NCI-H69 (cell line): ENCODE measurements at regions not wholly inside any gene's neighbourhood (a gene's known extent, or its start where the extent isn't known, plus 50 kb on each side); places are given as distances from the start of the nearest gene placed in this dataset.
"Not testable (repeated sequence)": the region's sequence is repeated elsewhere in the genome, so short reads cannot be mapped to it uniquely, and the experiment has no call there.

Experiments
- DNase-seq: peaks from one replicate; lab custom pipeline; 2025; lab: John Stamatoyannopoulos, UW

DNA sequence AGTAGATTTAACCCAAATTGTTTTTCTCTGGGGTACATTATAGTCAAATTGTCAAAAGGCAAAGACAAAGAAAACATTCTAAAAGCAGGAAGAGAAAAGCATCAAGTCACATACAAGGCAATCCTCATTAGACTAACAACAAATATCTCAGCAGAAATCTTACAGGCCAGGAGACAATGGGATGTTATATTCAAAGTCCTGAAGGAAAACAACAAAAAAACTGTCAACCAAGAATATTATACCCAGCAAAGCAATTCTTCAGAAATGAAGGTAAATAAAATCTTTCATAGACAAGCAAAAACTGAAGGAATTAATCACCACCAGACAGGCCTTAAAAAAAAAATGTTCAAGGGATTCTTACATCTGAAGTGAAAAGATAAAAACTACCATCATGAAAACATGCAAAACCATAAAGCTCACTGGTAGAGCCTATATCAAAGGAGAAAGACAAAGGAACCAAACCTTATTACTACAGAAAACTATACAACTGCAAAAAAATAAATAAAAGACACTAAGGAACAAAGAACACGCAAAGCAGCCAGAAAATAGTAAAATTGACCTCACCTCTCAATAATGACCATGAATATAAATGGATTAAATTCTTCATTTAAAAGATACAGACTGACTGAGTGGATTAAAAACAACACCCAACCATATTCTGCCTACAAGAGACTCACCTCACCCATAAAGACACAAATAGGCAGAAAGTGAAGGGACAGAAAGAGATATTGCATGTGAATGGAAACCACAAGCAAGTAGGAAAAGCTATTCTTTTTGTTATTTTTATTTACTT, 113.8 kb upstream of the ZC3H11B start:
- no peak for DNase-seq

DNA sequence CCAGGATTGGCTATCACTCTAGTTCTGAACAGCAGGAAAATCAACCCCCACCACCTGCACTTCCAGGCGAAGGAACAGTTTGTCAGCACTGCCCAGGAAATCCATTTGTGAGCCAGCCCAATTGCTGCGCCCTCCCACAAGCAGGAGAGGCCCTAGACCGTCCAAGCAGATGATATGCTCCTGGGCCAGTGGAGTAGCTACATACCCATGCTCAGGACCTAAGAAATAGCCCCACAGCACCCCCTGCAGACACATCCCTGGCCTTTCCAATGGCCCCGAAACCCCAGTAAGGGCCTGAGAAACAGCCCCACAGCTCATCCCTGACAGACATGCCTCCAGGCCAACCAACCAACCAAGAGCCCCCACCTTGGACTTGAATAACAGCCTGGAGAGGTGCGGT, 111.5 kb upstream of the ZC3H11B start:
- no peak for DNase-seq

DNA sequence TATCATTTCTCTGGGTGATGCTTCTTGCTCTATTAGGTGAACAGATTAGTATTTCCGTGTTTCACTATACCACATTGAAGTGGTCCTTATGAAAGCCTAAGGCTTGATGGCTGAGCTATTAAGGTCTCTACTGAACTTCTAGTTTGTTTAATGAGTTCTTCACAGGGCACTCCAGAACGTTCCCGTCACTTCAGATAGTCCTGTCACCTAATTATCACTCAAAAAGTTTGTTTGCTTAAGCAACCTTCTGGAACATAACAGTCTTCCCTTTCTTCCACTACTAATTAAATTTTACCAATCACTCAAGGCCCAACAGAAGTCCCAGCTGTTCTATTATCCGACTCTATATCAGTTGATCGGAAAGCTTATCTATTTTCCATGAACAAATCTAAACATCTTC, 104.6 kb upstream of the ZC3H11B start:
- DNase-seq = no peak

DNA sequence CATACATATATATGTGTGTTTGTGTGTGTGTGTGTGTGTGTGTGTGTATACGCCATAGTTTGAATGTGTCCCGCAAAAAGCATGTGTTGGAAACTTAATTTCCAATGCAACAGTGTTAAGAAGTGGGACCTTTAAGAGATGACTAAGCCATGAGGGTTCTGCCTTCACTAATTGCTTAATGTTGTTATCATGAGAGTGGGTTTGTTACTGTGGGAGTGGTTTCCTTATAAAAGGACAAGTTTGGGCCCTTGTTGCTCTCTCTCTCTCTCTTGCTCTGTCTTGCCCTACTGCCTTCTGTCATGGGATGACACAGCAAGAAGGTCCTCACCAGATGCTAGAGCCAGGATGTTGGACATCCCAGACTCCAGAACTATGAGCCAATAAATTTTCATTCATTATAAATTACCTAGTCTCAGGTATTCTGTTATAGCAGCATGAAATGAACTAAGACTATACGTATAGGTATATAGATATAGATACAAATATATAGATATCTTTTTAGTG, 103.8 kb upstream of the ZC3H11B start:
- DNase-seq = no peak

DNA sequence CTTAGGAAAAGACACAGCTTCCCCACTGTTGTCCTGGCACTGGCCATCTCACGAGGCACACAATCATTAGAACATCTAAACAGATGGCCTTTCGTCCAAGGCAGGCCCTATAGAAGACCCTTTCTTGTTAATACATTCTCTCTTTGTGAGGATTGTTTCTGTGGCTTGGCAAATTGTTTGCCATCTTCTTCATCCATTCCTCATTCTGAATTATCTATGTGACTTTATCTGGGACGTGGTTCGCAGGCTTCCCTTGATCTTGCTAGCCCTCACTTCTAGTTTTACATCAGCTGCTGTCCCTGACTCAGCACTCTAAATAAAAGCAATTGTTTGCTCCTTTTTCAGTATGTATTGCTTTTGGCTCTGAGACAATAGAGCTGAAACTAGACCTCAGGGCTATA, 101.1 kb upstream of the ZC3H11B start:
- DNase-seq = peak; percentile 49

DNA sequence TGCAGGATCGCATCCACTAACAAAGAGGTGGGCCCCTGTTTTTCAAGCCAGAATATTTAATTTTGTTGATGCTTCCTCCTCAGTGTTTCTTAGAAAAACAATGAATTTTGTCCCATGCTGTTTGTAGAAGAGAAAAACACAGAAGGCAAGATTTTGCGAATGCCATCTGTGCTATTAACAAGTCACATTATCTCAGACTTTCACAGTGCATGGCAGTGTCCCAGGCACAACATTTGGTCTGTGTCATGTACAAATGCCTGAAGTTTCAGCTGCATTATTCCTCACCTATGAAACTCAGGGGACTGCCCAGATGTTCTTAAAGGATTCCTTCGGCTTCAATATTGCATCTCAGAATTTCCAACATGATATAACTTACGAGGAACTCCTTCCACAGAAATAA, 99.6 kb upstream of the ZC3H11B start:
- DNase-seq = no peak

DNA sequence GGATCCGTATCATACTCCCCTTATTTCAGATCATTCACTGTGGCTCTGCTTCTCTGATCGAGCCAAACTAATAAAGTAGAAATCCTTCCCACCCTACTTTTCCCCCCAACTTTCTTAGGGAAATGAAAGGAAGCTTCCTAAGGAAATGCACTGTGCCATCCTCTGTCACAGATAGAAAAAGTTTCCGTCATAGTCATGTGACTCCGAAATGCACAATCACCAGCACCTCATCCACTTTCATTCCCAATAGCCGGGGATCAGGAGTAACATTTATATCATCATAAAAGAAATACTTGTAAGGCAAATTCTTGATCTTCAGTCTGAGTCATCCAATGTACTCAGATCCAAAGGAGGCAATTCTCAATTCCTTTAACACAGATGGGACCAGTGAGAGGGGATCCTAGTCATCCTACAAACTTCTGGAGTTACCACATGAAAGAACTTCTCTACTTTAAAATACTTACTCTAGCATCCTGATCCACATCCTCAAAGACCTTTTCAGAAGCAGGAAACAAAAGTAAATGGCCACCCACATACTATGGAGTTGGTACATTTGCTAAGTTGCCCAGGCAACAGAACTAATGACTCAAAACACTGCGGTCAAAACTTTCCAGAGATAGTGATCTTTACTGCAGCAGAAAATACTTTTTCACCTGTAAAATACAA, 97.8 kb upstream of the ZC3H11B start:
- DNase-seq = no peak

DNA sequence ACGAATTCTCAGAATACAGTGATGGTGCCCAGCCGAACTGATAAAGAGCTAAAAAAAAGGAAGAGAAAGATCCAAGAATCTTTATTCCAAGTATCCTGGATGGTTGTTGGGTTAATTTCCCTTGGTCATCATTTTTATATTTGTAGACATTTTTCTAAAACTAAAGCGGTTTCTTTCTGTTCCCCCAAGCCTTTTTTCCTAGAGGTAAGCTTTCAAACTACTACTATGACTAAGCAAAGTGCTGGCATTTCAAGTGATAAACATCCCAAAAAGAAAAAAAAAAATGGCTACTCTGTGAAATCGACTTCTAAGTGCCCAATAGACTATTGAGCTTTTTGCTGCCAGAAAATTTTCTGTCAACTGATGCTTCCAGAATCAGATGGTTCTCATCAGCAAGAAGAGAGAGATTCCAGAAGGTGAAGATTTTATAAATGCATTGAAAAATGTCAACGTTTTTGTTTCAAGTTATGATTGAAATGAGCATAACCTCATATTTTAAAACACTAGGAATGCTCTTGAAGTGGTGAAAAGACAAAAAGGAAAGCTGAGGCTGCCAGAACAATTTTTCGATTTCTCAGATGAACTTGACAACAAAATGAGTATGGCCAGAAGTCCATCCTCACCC, 96.1 kb upstream of the ZC3H11B start:
- DNase-seq = no peak

DNA sequence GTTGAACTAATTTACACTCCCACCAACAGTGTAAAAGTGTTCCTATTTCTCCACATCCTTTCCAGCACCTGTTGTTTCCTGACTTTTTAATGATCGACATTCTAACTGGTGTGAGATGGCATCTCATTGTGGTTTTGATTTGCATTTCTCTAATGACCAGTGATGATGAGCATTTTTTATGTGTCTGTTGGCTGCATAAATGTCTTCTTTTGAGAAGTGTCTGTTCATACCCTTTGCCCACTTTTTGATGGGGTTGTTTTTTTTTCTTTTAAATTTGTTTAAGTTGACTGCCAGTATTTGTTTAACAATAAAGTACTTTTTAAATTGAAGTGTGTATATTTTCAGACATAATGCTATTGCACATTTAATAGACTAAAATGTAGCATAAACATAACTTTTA, 95.0 kb upstream of the ZC3H11B start:
- DNase-seq = not testable (repeated sequence)

DNA sequence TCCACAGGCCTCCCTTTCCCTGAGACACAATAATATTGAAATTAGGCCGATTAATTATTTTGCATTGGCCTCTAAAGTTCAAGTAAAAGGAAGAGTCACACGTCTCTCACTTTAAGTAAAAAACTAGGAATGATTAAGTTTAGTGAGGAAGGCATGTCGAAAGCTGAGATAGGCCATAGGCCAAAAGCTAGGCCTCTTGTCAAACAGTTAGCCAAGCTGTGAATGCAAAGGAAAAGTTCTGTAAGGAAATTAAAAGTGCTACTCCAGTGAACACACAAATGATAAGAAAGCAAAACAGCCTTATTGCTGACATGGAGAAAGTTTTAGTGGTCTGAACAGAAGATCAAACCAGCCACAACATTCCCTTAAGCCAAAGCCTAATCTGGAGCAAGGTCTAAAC, 91.4 kb upstream of the ZC3H11B start:
- not testable (repeated sequence) for DNase-seq

DNA sequence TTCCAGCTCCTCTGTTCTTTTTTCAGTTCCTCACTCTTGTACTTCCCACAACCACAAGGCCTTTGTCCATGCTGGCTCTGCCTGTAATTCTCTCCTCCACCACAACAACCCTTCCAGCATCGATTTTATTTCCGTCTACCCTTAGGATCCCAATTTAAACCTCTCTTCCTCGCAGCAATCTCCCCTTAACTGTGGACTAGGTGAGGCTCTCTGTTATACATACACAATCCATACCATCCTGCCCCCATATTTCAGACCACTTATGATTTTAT, 90.4 kb upstream of the ZC3H11B start:
- no peak for DNase-seq

DNA sequence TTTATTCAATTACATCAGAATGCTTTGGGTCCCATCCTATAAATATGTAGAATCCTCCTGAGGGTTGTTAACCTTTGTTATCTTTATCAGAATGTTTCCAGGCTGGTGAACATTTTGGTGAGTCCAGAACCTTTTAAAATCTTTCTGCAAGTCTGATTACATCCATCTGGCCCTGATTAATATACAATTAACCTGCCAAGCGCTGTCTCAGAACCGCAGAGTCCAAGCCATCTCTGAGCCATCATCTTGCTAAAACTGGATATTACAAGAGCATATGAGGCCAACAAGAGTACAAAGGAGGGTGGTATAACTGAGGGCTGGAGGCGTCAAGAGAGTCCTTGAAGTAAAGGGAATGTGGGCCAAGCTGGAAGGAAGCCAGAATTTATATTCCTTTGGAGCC, 88.6 kb upstream of the ZC3H11B start:
- DNase-seq = peak; percentile 36

DNA sequence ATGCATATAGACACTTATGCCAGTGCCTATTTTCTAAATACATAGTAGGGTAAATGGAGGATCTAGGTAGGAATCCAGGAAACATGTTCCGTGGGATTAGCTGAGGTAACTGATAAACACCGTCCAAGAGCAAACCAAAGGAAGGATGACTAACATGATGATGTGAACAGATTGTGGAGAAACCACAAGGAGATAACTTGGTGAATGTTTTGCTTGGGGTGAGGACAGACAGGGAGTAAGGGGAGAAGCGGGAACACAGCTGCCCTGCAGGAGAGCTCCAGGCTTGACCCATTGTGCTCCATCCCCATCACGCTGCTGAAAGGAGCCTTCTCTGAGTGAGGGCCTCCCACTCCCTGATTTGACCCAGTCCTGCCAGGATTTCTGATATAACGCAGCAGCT, 87.0 kb upstream of the ZC3H11B start:
- DNase-seq = no peak

DNA sequence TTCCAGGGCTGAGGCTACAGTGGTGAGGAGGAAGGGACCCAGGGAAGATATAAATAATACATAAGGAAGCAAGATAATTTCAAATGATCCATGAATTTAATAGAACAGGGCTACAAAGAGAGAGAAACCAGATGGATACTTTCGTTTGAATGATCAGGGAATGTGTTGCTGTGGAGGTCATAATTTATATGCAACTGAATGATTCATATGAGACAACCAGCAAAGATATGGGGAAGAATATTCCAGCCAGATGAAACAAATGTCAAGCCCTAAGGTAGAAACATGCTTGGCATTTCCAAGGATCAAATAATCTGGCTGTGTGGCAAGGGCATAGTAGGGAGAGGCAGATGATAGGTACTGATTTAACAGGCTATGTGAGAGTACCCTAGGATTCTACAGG, 84.8 kb upstream of the ZC3H11B start:
- peak; percentile 21 for DNase-seq

DNA sequence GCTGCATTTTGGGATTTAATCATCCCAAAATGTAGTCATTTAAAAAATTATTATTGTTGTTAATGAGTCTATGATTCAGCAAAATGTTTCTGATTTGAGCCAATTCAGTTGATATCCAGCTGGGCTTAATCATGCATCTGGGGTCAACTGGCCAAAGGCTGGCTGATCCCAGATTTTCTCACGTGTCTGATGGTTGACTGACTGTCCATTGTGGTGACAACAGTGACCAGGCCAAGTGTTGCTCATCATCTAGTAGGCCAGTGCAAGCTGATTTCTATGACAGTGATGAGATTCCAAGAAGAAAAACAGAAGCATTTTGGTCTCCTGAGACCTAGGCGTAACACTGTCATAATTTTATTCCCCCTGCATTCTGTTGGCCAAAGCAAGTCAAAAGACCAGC, 80.1 kb upstream of the ZC3H11B start:
- DNase-seq = no peak

DNA sequence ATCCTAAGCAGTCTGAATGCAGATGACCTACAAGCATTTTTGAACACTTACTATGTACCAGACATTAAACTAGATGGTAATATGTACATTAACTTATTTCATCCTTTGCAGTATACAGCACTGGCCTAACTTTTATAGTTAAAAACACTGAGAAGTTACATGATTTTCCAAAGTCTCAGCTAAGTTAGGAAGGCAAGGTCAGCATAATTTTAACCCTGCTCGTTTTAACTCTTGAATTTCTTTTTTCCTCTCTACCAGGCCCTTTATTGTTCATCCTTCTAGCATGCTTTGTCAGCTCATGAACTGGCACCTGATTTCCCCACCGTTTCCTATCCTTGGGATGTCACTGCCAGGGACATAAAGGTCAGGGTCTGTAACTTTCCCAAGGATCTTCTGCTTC, 76.9 kb upstream of the ZC3H11B start:
- DNase-seq = no peak

DNA sequence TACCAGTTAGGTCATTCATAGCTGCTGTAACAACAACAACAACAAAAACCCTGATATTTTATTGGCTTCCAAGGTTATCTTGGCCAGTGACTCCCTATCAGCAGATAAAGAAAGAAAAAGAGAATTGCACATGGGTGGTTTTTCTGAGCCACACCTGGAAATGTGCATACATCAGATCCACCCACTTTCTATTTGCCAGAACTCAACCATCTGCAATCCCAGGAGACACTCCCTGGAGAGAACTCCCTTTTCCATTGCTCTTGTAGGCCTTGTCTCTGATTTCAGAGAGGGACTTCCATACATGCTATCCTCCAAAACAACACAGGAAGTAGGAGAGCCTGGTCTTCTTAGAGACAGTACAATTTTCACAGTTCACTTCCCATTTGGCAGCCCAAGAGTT, 74.9 kb upstream of the ZC3H11B start:
- DNase-seq = peak; percentile 41

DNA sequence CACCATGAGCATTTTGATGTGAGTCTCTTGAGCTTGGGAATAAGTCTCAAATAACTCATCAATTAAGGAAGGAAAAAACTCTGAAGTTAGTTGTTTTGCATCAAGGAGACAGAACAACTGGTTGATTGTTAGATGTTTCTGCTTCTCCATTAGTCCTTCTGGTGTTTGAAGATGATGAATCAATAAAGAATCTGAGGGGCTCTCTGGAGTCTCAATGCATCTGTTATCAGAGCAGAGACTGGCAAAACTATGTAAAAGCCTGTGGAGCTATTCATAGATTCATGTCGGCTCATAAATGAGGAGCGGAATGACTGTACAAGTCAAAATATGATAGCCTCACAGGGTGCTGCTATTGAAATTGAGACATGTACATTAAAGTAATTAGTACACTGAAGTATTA, 73.3 kb upstream of the ZC3H11B start:
- no peak for DNase-seq

DNA sequence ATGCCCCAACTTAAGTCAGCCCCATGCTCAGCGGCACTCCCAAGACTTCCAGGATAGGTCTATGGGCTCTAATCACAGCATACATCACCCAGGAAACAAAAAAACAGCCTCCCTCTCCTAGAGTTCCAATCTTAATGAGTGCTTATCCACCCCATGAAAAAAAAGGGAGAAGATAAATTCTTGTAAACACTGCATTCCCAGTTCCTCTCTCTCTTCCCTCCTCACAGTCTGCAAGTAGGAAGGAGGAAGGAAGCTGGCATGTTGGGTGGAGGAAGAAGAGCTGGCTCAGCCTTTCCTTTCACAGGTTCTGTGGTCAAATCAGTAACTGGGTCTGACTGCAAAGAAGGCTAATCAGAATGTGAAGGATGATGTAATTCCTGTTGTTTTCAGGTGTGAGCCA, 69.9 kb upstream of the ZC3H11B start:
- DNase-seq = no peak

DNA sequence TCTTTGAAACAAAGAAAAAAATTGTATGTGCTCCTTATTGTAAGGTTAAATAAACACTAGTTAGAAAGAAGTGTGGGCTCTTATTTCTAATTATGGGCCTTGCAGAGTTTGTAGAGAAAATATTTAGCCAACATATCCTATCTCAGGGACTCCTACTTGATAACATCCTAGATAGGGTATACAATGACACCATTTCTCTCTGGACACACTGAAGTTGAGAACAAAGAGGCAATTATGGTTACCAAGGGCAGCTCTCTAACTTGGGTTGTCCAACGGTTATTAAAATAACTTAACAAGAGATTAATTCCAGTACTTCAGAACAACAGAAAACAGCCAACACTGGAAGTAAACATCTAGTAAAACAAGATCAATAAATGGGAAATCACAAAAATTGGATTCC, 69.0 kb upstream of the ZC3H11B start:
- no peak for DNase-seq

DNA sequence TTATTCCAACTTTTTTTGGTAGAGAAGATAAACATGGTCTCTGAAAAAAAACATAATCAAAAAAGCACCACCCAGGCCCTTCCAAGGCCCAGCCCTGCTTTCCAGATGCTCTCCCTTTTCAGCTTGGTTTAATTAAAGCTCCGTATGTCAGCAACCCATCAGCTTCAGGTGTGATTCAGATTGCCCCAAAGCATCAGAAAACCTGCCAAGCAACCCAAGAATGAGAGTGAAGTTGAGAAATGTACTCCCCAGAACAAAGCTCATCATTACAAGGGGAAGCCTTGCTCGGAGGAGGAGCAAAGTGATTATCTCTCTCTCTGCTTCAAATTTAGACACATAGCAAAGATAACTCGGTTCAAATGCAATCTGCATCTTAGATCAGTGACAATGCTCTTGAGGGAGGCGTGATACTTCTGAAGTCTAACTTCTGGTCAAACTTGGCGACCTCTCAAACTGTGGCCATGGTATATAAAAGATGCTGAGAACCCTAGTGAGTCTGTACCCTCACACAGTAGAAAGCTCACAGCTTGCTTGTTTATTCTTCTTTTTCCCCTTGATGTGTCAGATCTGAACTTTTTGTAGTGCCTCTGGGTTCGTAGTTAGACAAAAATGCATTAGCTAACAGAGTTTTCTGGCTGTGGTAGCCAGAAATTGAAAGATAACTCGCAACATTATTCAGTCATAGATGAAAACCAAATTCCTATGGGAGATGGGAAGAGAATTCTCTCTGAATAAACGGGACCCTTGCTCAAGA, 63.3 kb upstream of the ZC3H11B start:
- DNase-seq = no peak

DNA sequence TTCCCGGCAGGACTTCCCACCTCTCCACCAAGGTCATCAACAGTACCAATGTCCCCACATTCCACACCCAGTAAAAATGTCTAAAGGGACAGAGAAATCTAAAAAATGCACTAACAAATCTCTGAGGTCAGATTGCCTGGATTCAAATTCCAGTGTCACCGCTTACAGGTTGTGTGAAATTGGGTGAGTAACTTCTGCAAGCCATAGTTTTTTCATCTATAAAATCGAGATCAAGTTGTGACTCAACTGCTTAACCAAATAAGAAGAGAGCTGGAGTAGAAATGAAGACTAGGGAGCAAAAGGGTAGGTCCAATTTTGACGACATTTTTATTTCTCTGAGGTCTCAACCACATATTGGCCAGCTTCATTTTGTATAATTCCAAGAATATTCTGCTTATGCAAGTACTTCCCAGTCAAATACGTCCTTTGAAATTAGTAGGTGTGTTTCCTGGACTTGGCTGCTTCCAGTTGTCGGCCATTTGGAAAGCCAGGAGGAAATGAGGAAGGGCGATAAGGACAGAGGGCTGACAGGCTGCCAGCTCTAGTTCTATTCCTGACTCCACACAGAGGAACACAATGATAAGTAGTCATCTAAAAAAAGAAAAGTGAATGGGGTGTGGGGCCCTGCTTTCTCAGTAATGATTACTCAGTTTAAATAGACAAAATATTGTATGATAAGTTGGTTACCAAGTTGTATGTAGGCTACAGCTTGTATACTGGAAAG, 57.7 kb upstream of the ZC3H11B start:
- DNase-seq = no peak
